ENCODE measurements at regions not wholly inside any gene's neighbourhood (a gene's known extent, or its start where the extent isn't known, plus 50 kb on each side); places are given as distances from the start of the nearest gene placed in this dataset.

DNA sequence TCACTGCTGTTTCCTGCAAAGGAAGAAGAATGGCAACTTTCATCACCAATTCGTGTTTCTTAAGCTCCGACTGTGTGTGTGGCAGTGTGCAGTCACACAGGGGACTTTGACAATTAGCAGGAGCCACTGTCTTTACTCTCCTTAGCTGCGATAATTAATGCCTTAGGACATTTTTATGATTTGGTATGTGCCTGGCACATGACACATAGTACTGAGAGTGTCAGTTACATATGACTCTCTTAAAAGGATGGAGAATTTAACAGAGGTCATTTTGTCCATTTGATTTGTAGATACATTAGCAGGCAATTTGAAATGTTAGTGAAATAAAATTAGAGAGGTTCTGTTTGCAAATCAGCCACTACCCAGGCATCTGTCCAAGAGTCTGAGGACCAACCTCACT, 128.9 kb upstream of the VEPH1 start:
- TF ChIP-seq, protein P1, sequence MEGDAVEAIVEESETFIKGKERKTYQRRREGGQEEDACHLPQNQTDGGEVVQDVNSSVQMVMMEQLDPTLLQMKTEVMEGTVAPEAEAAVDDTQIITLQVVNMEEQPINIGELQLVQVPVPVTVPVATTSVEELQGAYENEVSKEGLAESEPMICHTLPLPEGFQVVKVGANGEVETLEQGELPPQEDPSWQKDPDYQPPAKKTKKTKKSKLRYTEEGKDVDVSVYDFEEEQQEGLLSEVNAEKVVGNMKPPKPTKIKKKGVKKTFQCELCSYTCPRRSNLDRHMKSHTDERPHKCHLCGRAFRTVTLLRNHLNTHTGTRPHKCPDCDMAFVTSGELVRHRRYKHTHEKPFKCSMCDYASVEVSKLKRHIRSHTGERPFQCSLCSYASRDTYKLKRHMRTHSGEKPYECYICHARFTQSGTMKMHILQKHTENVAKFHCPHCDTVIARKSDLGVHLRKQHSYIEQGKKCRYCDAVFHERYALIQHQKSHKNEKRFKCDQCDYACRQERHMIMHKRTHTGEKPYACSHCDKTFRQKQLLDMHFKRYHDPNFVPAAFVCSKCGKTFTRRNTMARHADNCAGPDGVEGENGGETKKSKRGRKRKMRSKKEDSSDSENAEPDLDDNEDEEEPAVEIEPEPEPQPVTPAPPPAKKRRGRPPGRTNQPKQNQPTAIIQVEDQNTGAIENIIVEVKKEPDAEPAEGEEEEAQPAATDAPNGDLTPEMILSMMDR (IDR thresholded peaks at IDR 0.05) = no peak
- no peak for TF ChIP-seq EP300 (IDR thresholded peaks at IDR 0.05)

Measured in sigmoid colon (tissue), 4 donors.